H9 (cell line): ENCODE measurements at regions not wholly inside any gene's neighbourhood (a gene's known extent, or its start where the extent isn't known, plus 50 kb on each side); places are given as distances from the start of the nearest gene placed in this dataset.

ENCODE experiments used
- DNase-seq: peaks from one replicate; pipeline ENCODE4 v3.0.0-alpha.2; 2017
- H2AFZ ChIP-seq: one replicate; pipeline ENCODE4 v1.6.1; 2013; ENCODE audit warnings: mild to moderate bottlenecking, low read length, control low read depth, moderate library complexity
- H2AK5ac ChIP-seq: 2 replicates; pipeline ENCODE4 v1.6.1; 2013; ENCODE audit warnings: low read length, control low read depth, mixed read lengths; ENCODE audit not compliant: insufficient read length
- H2BK120ac ChIP-seq: one replicate; pipeline ENCODE4 v1.6.1; 2013; ENCODE audit warnings: low read depth, mild to moderate bottlenecking, low read length, control low read depth, inconsistent platforms; ENCODE audit not compliant: poor library complexity, severe bottlenecking
- H2BK12ac ChIP-seq: 2 replicates; pipeline ENCODE4 v1.6.1; 2013; ENCODE audit warnings: low read length, control low read depth, mixed read lengths, low read depth; ENCODE audit not compliant: insufficient read length
- H2BK15ac ChIP-seq: 2 replicates; pipeline ENCODE4 v1.6.1; 2013; ENCODE audit warnings: low read depth, low read length, control low read depth
- H2BK20ac ChIP-seq: one replicate; pipeline ENCODE4 v1.6.1; 2013; ENCODE audit warnings: low read depth, mild to moderate bottlenecking, low read length, control low read depth, inconsistent platforms; ENCODE audit not compliant: poor library complexity, severe bottlenecking
- H2BK5ac ChIP-seq: 2 replicates; pipeline ENCODE4 v1.6.1; 2013; ENCODE audit warnings: low read length, control low read depth, mixed read lengths; ENCODE audit not compliant: insufficient read length
- H3K14ac ChIP-seq: 2 replicates; pipeline ENCODE4 v1.6.1; 2013; ENCODE audit warnings: low read length, control low read depth; ENCODE audit not compliant: insufficient read depth
- H3K18ac ChIP-seq: 2 replicates; pipeline ENCODE4 v1.6.1; 2013; ENCODE audit warnings: low read depth, mild to moderate bottlenecking, mixed read lengths, low read length, control low read depth; ENCODE audit not compliant: insufficient read length
- H3K23ac ChIP-seq: 2 replicates; pipeline ENCODE4 v1.6.1; 2013; ENCODE audit warnings: low read length, control low read depth, mixed read lengths, low read depth; ENCODE audit not compliant: insufficient read length
- H3K23me2 ChIP-seq: 2 replicates; pipeline ENCODE4 v1.6.1; 2013; ENCODE audit warnings: low read depth, mild to moderate bottlenecking, mixed read lengths, low read length, control low read depth; ENCODE audit not compliant: insufficient read length, poor library complexity, severe bottlenecking
- H3K27ac ChIP-seq: 2 replicates; pipeline ENCODE4 v1.5.1; 2013; ENCODE audit warnings: low read length, control low read depth, mixed read lengths, low read depth; ENCODE audit not compliant: insufficient read length
- H3K27me3 ChIP-seq: 2 replicates; pipeline ENCODE4 v1.6.1; 2013; ENCODE audit warnings: low read length, control low read depth, inconsistent platforms; ENCODE audit not compliant: insufficient read depth
- H3K4ac ChIP-seq: 2 replicates; pipeline ENCODE4 v1.6.1; 2013; ENCODE audit warnings: low read depth, mild to moderate bottlenecking, control low read depth, inconsistent platforms, low read length, moderate library complexity
- H3K4me1 ChIP-seq: 2 replicates; pipeline ENCODE4 v1.6.1; 2013; ENCODE audit warnings: low read length, control low read depth, inconsistent platforms; ENCODE audit not compliant: insufficient read depth
- H3K4me2 ChIP-seq: 2 replicates; pipeline ENCODE4 v1.6.1; 2013; ENCODE audit warnings: low read length, control low read depth, mixed read lengths; ENCODE audit not compliant: insufficient read length, insufficient read depth
- H3K56ac ChIP-seq: 2 replicates; pipeline ENCODE4 v1.6.1; 2013; ENCODE audit warnings: low read depth, mild to moderate bottlenecking, mixed read lengths, low read length, control low read depth; ENCODE audit not compliant: insufficient read length
- H3K79me1 ChIP-seq: 2 replicates; pipeline ENCODE4 v1.6.1; 2013; ENCODE audit warnings: low read depth, mild to moderate bottlenecking, moderate library complexity, low read length, control low read depth, inconsistent platforms; ENCODE audit not compliant: insufficient read depth, poor library complexity, severe bottlenecking
- H3K79me2 ChIP-seq: 2 replicates; pipeline ENCODE4 v1.6.1; 2013; ENCODE audit warnings: low read length, control low read depth, inconsistent platforms; ENCODE audit not compliant: insufficient read depth
- H3K9ac ChIP-seq: 2 replicates; pipeline ENCODE4 v1.6.1; 2013; ENCODE audit warnings: low read length, control low read depth, mixed read lengths; ENCODE audit not compliant: insufficient read length; ENCODE audit errors: extremely low read depth
- H3K9me3 ChIP-seq: one replicate; pipeline ENCODE4 v1.6.1; 2013; ENCODE audit warnings: low read depth, low read length, inconsistent platforms; ENCODE audit not compliant: control insufficient read depth
- H3T11ph ChIP-seq: one replicate; pipeline ENCODE4 v1.6.1; 2013; ENCODE audit warnings: mild to moderate bottlenecking, low read length, control low read depth, inconsistent platforms
- H4K20me1 ChIP-seq: one replicate; pipeline ENCODE4 v1.6.1; 2013; ENCODE audit not compliant: control insufficient read depth, insufficient read length, insufficient read depth
- H4K5ac ChIP-seq: 2 replicates; pipeline ENCODE4 v1.6.1; 2013; ENCODE audit warnings: low read depth, mild to moderate bottlenecking, mixed read lengths, low read length, control low read depth; ENCODE audit not compliant: insufficient read length
- H4K8ac ChIP-seq: replicated peaks from 2 replicates; pipeline ENCODE4 v1.6.1; 2013; ENCODE audit warnings: low read length, control low read depth, mixed read lengths, low read depth; ENCODE audit not compliant: insufficient read length
- H4K91ac ChIP-seq: 2 replicates; pipeline ENCODE4 v1.6.1; 2013; ENCODE audit warnings: low read depth, mild to moderate bottlenecking, moderate library complexity, mixed read lengths, low read length, control low read depth; ENCODE audit not compliant: insufficient read length
- H3K27ac Mint-ChIP-seq, 3 experiments: 2 replicates in 2 of 3; 3 replicates in 1 of 3; pipeline ENCODE4 v1.8.0; 2020 to 2021; ENCODE audit warnings: mixed read lengths in 3 of 3, mild to moderate bottlenecking in 1 of 3, moderate library complexity in 1 of 3
- H3K27me3 Mint-ChIP-seq: 2 replicates; pipeline ENCODE4 v1.8.0; 2021; ENCODE audit warnings: low read depth, mild to moderate bottlenecking, moderate library complexity, mixed read lengths
- H3K36me3 Mint-ChIP-seq, 3 experiments: 2 replicates in 2 of 3; 3 replicates in 1 of 3; pipeline ENCODE4 v1.8.0; 2020 to 2021; ENCODE audit warnings: low read depth in 3 of 3, mixed read lengths in 3 of 3; ENCODE audit not compliant: insufficient read depth in 1 of 3
- H3K4me1 Mint-ChIP-seq, 2 experiments: 2 replicates each; pipeline ENCODE4 v1.8.0; 2020; ENCODE audit warnings: mixed read lengths in 2 of 2
- H3K4me3 Mint-ChIP-seq, 2 experiments: 2 replicates in 1 of 2; 3 replicates in 1 of 2; pipeline ENCODE4 v1.8.0; 2020 to 2021; ENCODE audit warnings: mild to moderate bottlenecking in 2 of 2, mixed read lengths in 2 of 2, moderate library complexity in 1 of 2
- H3K9me3 Mint-ChIP-seq, 2 experiments: 2 replicates in 1 of 2; 3 replicates in 1 of 2; pipeline ENCODE4 v1.8.0; 2020; ENCODE audit warnings: mild to moderate bottlenecking in 2 of 2, mixed read lengths in 2 of 2, moderate library complexity in 1 of 2
- WGBS: extraction: QIAGEN DNeasy Blood & Tissue Kit; methylation state at CpG from one replicate; pipeline ENCODE4 v1.1.7; 2013; ENCODE audit warnings: missing lambda C conversion rate, low lambda C conversion rate, mixed read lengths; ENCODE audit not compliant: insufficient read length; ENCODE audit errors: extremely low coverage; 5-methylcytosine and 5-hydroxymethylcytosine counted together
- TF ChIP-seq, protein P1 (sequence below): fragments of 200-600 bp; sonication (generic); conservative IDR thresholded peaks from 3 replicates; pipeline ENCODE4 v1.8.0; 2021; ENCODE audit warnings: antibody characterized with exemption, mild to moderate bottlenecking

DNA sequence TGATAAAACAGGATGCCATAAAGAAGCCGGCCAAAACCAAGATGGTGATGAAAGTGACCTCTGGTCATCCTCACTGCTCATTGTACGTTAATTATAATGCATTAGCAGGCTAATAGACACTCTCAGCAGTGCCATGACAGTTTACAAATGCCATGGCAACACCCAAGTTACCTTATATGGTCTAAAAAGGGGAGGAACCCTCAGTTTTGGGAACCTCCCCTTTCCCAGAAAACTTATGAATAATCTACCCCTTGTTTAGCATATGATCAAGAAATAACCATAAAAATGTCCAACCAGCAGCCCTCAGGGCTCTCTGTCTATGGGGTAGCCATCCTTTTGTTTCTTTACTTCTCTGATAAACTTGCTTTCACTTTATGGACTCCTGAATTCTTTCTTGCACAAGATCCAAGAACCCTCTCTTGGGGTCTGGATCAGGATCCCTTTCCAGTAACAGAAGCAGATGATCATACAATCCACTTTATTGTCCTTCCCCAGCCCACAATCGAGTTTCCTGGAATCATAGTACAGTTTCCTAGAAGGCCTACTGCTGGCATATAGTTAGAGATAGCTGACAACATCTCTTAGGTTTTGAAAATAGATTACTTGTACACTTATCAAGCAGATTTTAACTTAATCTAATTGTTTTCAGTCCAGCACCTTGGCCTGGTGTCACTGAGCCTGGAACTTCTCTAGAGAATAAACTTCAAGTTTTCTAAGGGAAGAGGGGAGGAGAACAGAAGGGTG, 266.7 kb upstream of the HMGA2 start:
- Histone ChIP-seq H3K79me2 (no peaks in the 10 kb centered on the region), H3T11ph (no peak overlapping the region), H2BK120ac (no peak overlapping the region), H3K4ac (no peak overlapping the region), H4K91ac (no peak overlapping the region), H3K23me2 (no peaks in the 10 kb centered on the region), H2BK20ac (no peak overlapping the region), H3K9me3 (no peaks in the 10 kb centered on the region), H2BK5ac (no peak overlapping the region), H3K14ac (no peak overlapping the region), H3K9ac (no peak overlapping the region), H3K56ac (no peak overlapping the region), H3K27ac (no peak overlapping the region), H4K20me1 (no peaks in the 10 kb centered on the region), H3K23ac (no peak overlapping the region), H2BK12ac (no peak overlapping the region), H2AK5ac (no peak overlapping the region), H4K8ac (no peak overlapping the region), H2AFZ (no peak overlapping the region), H3K4me1 (no peaks in the 10 kb centered on the region), H2BK15ac (no peak overlapping the region), H4K5ac (no peak overlapping the region), H3K18ac (no peak overlapping the region), H3K27me3 (no peaks in the 10 kb centered on the region), H3K79me1 (no peaks in the 10 kb centered on the region), H3K4me2 (no peak overlapping the region)
- Mint-ChIP-seq H3K27ac (no peak overlapping the region), H3K36me3 (peaks cover 10 to 15% (median 12%) of the 10 kb centered on the region in 3 experiments), H3K4me3 (no peak overlapping the region), H3K9me3 (peaks cover 15 to 16% of the 10 kb centered on the region in 2 experiments), H3K4me1 (no peaks in the 10 kb centered on the region), H3K27me3 (peaks cover 13% of the 10 kb centered on the region)
- WGBS: no CpG with 5 or more reads among the region's 3 CpGs
- no peak for DNase-seq
- TF ChIP-seq, protein P1, sequence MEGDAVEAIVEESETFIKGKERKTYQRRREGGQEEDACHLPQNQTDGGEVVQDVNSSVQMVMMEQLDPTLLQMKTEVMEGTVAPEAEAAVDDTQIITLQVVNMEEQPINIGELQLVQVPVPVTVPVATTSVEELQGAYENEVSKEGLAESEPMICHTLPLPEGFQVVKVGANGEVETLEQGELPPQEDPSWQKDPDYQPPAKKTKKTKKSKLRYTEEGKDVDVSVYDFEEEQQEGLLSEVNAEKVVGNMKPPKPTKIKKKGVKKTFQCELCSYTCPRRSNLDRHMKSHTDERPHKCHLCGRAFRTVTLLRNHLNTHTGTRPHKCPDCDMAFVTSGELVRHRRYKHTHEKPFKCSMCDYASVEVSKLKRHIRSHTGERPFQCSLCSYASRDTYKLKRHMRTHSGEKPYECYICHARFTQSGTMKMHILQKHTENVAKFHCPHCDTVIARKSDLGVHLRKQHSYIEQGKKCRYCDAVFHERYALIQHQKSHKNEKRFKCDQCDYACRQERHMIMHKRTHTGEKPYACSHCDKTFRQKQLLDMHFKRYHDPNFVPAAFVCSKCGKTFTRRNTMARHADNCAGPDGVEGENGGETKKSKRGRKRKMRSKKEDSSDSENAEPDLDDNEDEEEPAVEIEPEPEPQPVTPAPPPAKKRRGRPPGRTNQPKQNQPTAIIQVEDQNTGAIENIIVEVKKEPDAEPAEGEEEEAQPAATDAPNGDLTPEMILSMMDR: no peak
